IPS DF 4.7 (cell line): ENCODE measurements at regions not wholly inside any gene's neighbourhood (a gene's known extent, or its start where the extent isn't known, plus 50 kb on each side); places are given as distances from the start of the nearest gene placed in this dataset.
"Not testable (repeated sequence)": the region's sequence is repeated elsewhere in the genome, so short reads cannot be mapped to it uniquely, and the experiment has no call there.

Experiments
- DNase-seq: peaks from one replicate; pipeline ENCODE4 v3.0.0-alpha.2; 2013; ENCODE audit warnings: low spot score; ENCODE audit errors: extremely low read depth

GRCh38 chr5:104661256-104661655, 1098.7 kb upstream of the NUDT12 start:
- DNase-seq, result no peak

DNA sequence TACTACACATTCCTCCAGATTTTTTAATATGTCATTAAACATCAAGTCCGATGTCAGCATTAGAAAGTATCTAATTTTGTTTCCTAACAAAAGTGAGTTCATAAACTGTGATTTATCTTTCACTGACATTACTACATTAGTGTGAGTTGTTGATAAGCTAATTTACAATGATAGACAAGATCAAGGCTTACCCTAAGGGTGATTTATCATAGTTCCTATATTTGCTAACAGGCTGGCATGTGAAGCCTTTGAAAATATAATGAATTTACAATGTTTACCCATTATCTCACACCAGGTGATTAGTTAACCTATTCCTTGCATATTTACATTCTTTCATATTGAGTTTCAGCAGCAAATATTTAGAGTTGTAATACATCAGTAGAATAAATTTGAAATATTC, 1096.9 kb upstream of the NUDT12 start:
- no peak for DNase-seq

- DNase-seq, result no peak
These were observed 1089.8 kb upstream of the NUDT12 start for GRCh38 chr5:104652271-104652861.

DNA sequence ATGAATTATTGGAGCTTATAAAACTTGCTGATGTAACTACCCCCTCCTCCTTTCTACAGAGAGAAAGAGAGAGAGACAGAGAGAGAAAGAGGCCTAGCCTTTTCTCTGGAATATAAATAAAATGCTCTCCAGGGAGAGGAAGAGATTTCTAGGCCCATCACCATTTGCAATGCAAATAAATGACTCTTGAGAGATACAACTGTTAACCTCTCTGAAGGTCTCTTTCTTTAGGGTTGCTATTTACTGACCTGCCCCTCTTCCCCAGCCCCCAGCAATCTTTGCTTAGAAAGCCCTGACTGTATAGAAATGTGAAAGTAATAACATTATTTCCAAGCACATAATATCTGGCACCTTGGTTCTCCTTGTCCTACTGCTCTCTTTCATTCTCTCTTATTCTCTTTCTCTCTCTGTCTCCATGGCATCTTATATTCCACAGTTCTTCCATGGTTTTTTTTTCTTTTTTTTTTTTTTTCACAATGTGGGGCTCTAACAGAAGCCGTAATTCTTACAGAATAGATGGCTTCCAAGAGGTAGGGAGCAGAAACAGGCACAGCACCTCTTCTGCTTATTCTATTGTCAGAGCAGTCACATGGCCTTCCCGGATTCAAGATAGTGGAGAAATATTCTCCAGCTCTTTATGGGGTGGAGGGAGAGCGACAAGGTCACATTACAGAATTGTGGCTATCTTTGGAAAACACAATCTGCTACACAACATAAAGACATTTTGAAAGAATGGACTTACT, 1087.9 kb upstream of the NUDT12 start:
- DNase-seq, result no peak

GRCh38 chr5:104646416-104646815, 1083.8 kb upstream of the NUDT12 start:
- DNase-seq, result no peak

DNA sequence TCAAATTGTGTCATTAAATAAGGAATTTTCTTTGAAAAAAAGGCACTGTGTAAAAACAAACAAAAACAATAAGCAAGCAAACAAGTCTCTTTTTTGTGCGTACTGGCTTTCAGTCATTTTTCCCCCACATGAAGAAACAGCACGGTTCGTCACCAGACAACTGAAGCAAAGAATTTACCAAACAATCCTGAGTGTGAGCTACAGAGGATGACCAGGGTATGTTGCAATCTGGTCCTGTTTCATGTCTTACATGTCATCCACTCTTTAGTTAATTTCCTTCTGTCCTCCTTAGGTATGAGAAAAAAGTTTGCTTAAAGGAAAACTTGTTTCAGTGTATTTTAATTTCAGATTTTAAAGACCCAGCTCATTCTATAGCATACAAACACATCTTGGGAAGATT, 1080.7 kb upstream of the NUDT12 start:
- DNase-seq, result no peak

DNA sequence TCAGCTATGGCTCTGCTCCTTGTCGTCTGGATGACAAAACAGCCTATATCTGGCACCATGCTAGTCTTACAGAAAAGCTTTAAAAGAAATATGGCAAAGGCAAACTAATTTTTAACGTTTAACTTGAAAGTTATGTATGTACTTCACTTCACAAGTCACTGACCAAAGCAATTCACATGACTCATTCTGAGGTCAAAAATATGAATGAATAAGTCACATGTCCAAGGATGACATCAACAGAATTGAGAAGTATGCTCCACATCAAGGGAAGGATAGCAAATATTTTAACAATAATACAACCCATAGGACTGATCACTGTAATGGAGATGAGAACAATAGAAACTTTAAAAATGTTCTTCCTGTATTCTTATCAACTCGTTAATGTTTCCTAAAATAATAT, 1072.6 kb upstream of the NUDT12 start:
- DNase-seq, result no peak

DNA sequence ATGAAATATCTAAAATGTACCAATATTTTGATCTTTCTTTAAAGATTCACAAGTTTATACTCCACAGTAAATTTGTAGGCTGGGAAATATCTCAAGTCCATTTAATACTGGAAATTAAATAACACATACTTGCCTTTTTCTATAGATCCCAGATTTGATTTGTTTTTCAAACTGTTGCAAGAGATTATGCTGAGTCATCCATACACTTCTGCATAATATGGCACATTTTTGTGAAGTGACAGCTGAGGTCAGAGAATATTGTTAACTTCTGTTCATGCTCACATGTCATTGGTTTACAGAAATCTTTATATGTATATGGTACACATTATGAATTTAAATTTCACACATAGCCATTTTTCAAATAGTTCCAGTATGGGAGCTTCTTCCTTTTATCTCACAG, 1066.3 kb upstream of the NUDT12 start:
- DNase-seq, result no peak

GRCh38 chr5:104626122-104626521, 1063.5 kb upstream of the NUDT12 start:
- DNase-seq, result no peak

DNA sequence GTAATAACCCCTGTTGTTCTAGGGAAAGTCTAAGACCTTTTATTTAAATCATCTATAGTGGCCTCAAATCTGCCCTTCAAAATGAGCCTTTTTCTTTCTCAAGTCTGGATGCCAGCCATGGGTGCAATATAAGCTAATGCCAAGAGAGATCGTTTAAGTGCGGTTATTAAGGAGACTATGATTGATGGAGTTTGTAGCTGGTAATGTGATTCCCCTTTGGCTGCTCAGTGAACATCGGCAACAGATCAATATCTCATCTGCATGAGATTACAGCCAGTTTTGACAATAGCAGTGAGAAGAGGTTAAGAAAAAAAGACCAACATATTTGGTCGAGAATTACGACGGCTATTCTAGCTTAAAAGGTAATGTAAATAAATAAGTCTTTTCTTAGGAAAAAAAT, 1049.4 kb upstream of the NUDT12 start:
- DNase-seq, result no peak

- DNase-seq, result no peak
These were observed 1048.7 kb upstream of the NUDT12 start for GRCh38 chr5:104611135-104611767.

DNA sequence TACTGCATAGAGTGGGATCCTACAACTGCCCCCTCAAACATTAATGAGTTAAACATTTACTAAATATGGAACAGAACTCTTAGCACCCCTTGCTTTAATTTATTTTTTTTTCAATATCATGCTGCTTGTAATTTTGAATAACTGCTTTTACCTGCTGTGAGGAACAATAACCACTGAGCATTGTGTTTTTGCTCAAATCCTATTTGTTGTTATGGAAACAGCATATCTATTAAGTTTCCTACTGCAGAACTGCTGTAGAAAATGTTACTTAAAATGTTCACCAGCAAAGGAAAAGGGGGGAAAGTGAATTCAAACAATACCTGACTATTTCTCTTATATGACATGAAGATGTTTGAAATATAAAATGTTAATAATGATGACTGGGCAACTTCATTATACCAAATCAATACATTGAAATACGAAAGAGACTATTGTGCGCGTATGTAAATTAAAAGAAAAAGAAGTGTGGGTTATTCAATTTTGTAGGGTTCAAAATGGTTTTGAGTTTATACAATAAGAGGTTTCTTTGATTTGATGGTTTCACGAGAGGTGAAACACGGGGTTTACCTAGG, 1043.8 kb upstream of the NUDT12 start:
- no peak for DNase-seq

DNA sequence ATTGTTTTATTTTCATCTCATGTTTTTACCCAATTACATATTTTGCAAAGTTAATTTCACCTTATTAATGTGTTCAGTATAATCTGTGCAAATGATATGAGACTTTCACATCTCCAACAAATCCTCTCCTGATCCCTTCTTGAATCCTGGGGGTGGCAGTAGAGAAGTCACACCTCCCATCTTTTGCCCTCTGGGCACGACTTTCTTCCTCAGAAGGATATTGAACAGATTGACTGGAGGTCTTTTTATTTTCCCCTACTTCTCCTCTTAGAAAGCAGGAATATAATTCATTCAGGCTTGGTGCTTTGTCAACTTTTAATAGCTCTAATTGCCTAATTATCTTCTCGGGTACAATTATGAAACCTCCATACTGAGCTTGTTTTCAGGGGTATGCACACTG, 1037.1 kb upstream of the NUDT12 start:
- DNase-seq, result no peak

- no peak for DNase-seq
These were observed 1035.7 kb upstream of the NUDT12 start for GRCh38 chr5:104598285-104598684.

DNA sequence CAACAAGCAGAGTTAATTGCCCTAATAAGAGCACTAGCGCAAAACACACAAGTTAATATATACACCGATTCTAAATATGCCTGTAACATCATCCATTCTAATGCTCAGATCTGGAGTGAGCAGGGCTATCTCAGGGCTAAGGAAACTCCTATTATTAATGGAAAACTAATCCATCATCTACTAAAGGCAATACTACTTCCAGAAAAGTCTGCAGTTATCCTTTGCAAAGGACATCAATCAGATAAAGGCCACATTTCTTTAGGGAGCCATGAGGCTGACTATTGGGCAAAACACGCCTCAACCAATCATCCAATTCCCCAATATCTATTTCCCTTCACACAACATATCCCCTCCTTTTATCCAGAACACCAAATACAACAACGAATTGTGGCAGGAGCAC, 1032.3 kb upstream of the NUDT12 start:
- DNase-seq, result no peak

DNA sequence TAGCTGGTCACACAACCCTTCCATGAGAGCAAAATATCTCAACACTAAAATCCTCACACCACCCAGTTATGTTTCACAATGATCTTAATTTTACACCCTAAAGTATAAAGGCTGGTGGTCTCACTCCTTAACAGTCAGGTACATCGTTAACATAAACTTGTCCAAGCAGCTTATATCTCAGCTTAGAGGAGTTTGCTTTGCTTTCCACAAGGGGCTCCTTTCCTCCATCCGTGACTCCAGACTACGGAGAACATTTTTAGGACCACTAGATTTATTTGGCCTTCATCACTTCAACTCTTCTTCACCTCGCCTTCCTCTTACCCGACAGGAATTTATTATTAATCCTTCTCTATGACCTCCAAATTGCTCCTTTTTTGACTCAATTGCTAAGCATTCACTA, 1014.1 kb upstream of the NUDT12 start:
- DNase-seq, result no peak

- no peak for DNase-seq
These were observed 1011.5 kb upstream of the NUDT12 start for GRCh38 chr5:104573949-104574709.

DNA sequence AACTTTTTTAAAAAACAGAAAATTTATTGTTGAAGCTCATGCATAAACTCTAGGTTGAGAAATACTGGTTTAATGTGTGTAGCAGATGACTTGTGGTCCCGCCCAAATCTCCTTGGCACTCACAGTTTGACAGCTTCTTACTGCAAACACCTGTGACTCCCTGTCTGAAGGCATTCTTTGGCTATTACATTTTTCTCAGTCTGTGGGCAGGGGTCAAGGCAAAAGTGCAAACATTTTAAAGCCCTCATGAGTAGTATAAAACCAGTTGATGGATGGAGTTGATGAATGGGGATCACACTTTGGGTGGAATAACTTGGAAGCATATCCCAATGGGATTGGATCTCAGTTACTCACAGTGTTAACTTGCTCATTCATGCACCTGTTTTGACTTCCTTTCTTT, 1007.0 kb upstream of the NUDT12 start:
- DNase-seq, result no peak

DNA sequence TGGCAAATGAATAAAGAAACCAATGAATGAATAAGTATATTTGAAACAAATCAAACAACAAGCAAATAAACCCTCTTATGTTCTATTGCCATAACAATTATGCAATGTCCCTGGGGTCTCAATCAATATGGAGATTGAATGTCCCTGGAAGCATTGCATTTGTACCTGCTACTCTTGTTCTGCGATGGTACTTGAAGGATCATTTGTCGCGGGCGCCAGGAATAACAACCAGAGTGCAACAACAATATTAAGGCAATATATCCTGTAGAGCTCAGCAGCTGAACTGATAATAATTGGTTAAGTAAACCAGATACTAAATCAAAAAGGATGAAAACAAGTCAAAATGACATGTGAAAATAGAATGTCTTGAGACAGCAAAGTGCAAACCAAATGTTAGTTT, 1001.9 kb upstream of the NUDT12 start:
- no peak for DNase-seq

GRCh38 chr5:104556957-104557356, 994.4 kb upstream of the NUDT12 start:
- no peak for DNase-seq

- no peak for DNase-seq
These were observed 989.0 kb upstream of the NUDT12 start for GRCh38 chr5:104551628-104552027.

DNA sequence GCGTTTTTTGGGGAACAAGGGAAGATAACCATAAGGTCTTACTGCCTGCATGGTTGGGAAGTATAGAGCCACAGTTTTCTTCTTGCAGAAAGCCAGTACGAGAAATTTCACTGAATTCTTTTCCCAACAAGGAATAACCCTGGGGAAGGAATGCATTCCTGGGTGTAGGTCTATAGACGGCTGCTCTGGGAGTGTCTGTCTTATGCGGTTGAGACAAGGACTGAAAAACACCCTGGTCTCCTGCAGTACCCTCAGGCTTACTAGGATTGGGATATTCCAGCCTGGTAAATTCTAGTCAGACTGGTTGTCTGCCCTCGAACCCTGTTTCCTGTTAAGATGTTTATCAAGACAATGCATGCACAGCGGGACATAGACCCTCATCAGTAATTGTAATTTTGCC, 984.3 kb upstream of the NUDT12 start:
- not testable (repeated sequence) for DNase-seq
